Left lung (tissue), 4 donors: ENCODE measurements at regions not wholly inside any gene's neighbourhood (a gene's known extent, or its start where the extent isn't known, plus 50 kb on each side); places are given as distances from the start of the nearest gene placed in this dataset.

ENCODE experiments used
- ATAC-seq: fragments of 200-7000 bp; cut with Tn5 transposase; one replicate; pipeline ENCODE4 v1.9.1; 2020; ENCODE audit warnings: moderate library complexity
- DNase-seq, 4 donors: peaks; one replicate each; pipeline ENCODE4 v3.0.0-alpha.2; 2013 to 2020
- H3K27ac ChIP-seq, 2 donors: fragments of 200-600 bp; sonication (generic) in 1 of 2; one replicate each; pipeline versions ENCODE4 v1.5.0 to v1.8.0; 2020 to 2021
- H3K27me3 ChIP-seq, 2 donors: fragments of 200-600 bp; sonication (generic) in 1 of 2; one replicate each; pipeline versions ENCODE4 v1.5.0 to v1.8.0; 2020 to 2021
- H3K36me3 ChIP-seq, 2 donors: fragments of 200-600 bp; sonication (generic) in 1 of 2; one replicate each; pipeline versions ENCODE4 v1.5.0 to v1.8.0; 2020 to 2021
- H3K4me1 ChIP-seq, 2 donors: fragments of 200-600 bp; one replicate each; pipeline ENCODE4 v1.8.0; 2021
- H3K4me3 ChIP-seq, 2 donors: fragments of 200-600 bp; sonication (generic) in 1 of 2; one replicate each; pipeline versions ENCODE4 v1.5.0 to v1.8.0; 2020 to 2021; ENCODE audit warnings: mild to moderate bottlenecking in 1 of 2
- H3K9me3 ChIP-seq, 2 donors: fragments of 200-600 bp; sonication (generic) in 1 of 2; one replicate each; pipeline versions ENCODE4 v1.5.0 to v1.8.0; 2020 to 2021
- intact Hi-C, 2 donors: fragments of 100-400 bp; cut with DNase I; formaldehyde crosslinking; loops; one replicate each; pipeline versions ENCODE4 v1.11.2 to v1.14.2; 2022
- TF ChIP-seq, protein P1 (sequence below), 2 donors: fragments of 200-600 bp; sonication (generic) in 1 of 2; IDR thresholded peaks; one replicate each; pipeline versions ENCODE4 v1.5.0 to v1.8.0; 2021; ENCODE audit warnings: antibody characterized with exemption in 2 of 2
- donor health status: DM: no; HTN: yes; CAD: no.
- donor health status: DM: no; HTN: no; CAD: no.

DNA sequence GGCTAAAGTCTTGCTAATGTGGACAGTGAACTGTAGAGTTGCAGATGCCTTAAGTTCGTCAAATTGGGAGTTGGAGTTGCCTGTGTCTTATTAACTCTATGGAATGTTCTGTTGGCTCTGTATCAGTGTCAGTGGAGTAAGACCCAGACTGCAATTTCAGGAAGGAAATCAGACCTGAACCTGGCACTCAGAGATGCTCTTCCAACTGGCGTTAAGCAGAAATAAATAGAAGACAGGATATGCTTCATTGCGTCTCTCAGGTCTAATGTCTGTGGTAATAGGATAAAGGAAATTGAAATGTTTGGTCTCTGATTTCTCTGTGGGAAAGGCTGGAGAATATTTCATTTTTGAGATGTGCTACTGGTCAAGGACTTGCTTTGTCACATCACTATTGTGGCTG is 846.7 kb upstream of the ID2 start:
- no peak for DNase-seq
- Histone ChIP-seq H3K27ac (no peak overlapping the region), H3K27me3 (no peaks in the 10 kb centered on the region), H3K4me1 (peaks cover 0 to 7% of the 10 kb centered on the region in 2 donors), H3K9me3 (no peaks in the 10 kb centered on the region), H3K4me3 (no peak overlapping the region), H3K36me3 (no peaks in the 10 kb centered on the region)
- intact Hi-C loops = no loop called here
- TF ChIP-seq, protein P1, sequence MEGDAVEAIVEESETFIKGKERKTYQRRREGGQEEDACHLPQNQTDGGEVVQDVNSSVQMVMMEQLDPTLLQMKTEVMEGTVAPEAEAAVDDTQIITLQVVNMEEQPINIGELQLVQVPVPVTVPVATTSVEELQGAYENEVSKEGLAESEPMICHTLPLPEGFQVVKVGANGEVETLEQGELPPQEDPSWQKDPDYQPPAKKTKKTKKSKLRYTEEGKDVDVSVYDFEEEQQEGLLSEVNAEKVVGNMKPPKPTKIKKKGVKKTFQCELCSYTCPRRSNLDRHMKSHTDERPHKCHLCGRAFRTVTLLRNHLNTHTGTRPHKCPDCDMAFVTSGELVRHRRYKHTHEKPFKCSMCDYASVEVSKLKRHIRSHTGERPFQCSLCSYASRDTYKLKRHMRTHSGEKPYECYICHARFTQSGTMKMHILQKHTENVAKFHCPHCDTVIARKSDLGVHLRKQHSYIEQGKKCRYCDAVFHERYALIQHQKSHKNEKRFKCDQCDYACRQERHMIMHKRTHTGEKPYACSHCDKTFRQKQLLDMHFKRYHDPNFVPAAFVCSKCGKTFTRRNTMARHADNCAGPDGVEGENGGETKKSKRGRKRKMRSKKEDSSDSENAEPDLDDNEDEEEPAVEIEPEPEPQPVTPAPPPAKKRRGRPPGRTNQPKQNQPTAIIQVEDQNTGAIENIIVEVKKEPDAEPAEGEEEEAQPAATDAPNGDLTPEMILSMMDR (IDR thresholded peaks at IDR 0.05) = no peak
- ATAC-seq = no peak

DNA sequence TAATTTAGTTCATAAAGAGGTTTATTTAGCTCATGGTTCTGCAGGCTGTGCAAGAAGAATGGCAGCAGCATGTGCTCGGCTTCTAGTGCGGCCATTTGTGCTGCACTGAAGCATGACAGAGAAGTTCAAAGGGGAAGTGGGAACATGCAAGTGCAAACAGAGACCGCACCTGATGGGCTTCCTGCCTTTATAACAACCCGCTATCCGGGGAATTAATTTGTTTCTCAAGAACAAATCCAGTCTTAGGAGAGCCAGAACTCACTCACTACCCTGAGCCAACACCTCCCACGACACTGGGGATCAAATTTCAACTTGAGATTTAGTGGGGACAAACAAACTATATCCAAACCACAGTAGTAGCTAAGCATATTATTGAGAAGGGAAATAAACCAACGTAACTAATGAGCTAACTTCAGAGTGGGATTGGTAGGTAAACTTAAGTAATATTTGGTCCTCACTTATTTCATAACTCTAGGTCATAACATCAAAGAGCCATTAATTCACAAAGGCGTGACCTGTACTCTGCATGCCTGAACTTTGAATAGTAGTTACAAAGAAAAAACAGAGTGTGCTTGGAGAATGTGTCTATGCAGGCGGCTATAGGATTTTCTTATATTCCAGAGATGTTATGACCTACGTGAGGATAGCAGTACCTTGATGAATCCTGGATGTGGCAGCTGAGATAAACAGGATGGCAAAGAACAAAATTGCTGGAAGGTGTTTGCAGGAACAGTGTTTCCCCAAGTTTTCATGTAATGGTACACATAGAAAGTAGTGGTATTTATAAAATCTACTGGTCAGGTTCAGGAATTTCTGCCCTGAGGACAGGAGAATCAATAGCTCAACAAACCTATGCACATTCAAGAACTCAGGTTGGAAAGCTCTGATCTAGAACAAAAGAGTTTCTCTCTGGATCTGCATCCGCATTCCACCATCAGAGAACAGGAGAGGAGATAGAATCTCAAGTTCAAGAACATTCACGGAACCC is 845.9 kb upstream of the ID2 start:
- TF ChIP-seq, protein P1 (IDR thresholded peaks at IDR 0.05) = no peak
- no peaks in the 10 kb centered on the region for H3K9me3 ChIP-seq
- H3K27ac ChIP-seq = no peak overlapping the region
- DNase-seq (peak in 1 of 4 donors; percentile 39), ATAC-seq (peak; percentile 89)
- H3K36me3 ChIP-seq = no peaks in the 10 kb centered on the region
- H3K27me3 ChIP-seq = no peaks in the 10 kb centered on the region
- intact Hi-C loops = no loop called here
- no peak overlapping the region for H3K4me3 ChIP-seq
- peaks cover 0 to 7% of the 10 kb centered on the region in 2 donors for H3K4me1 ChIP-seq

DNA sequence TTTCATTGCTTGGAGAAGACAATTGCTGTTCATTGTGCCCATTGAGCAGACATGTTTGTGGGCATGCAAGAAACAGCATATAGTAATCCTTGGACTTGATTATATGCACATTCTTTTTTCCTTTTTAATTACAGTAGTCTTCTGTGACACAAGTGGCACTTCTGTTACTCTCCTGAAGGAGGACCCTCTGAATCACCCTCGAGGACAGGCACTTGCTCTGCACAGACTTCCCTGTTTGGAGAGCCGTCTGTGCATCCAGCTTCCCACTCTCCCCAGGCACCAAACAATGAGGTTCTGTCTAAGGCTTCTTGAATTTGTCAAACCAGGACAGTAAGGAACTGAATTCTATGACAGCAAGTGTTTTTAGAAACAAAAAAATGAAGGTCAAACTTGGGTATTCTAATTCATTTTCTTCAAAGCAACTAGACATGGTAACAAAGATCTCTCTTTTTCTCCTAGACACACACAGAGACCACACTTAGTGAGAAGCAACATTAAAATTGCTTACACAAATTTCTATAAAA is 844.6 kb upstream of the ID2 start:
- no peak for DNase-seq
- Histone ChIP-seq H3K27me3 (no peaks in the 10 kb centered on the region), H3K36me3 (no peaks in the 10 kb centered on the region), H3K9me3 (no peaks in the 10 kb centered on the region), H3K4me1 (peaks cover 0 to 7% of the 10 kb centered on the region in 2 donors), H3K4me3 (no peak overlapping the region), H3K27ac (no peak overlapping the region)
- ATAC-seq = peak; percentile 56
- TF ChIP-seq, protein P1 (IDR thresholded peaks at IDR 0.05) = no peak
- intact Hi-C loops = no loop called here

DNA sequence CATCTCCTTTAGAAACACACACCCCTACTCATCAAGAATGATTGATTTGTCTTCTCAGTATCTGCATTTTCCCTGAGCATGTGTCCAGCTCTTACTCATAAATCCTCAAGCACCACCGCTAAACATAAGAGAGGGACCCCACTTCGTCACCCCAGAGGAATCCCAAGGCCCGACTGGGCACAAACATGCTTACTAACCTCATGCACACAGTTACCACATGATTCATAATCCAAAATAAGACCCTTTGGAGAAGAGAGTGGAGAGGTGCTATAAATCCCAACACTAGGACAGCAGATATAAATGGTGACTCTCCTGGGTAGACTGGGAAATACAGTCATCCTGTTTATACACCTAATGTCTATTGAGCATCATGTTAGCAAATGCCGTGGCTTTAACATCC is 843.2 kb upstream of the ID2 start:
- Histone ChIP-seq H3K36me3 (no peaks in the 10 kb centered on the region), H3K27ac (no peak overlapping the region), H3K27me3 (no peaks in the 10 kb centered on the region), H3K9me3 (no peaks in the 10 kb centered on the region), H3K4me3 (no peak overlapping the region), H3K4me1 (peaks cover 0 to 7% of the 10 kb centered on the region in 2 donors)
- intact Hi-C loops = no loop called here
- TF ChIP-seq, protein P1 (IDR thresholded peaks at IDR 0.05) = no peak
- DNase-seq (no peak), ATAC-seq (no peak)

DNA sequence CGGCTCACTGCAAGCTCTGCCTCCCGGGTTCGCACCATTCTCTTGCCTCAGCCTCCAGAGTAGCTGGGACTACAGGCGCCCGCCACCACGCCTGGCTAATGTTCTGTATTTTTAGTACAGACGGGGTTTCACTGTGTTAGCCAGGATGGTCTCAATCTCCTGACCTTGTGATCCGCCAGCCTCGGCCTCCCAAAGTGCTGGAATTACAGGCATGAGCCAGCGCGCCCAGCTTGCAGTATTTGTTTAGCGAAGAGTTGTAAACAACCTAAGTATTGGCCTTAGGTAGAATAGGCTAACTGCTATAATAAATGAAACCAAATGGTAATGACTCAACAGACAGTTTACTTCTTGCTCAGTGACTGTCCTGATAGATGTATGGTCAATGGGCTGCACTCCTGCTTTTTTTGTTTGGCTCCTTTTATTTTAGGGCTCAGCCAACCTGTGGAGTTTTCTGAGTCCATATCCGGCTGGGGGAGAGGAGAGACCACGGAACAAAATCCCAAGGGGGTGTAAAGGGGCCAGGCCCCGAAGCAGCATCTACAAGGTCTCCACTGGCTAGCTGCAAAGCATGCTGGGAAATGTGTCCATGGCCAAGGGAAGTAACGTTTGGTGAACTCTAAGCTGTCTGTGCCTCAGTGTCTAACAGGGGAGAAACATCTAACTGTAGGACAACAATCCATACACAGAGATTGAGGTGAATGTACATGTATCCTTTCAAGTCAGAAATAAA is 841.0 kb upstream of the ID2 start:
- ATAC-seq (no peak), DNase-seq (no peak)
- TF ChIP-seq, protein P1 (IDR thresholded peaks at IDR 0.05) = no peak
- Histone ChIP-seq H3K4me3 (no peak overlapping the region), H3K9me3 (no peaks in the 10 kb centered on the region), H3K27ac (no peak overlapping the region), H3K4me1 (no peaks in the 10 kb centered on the region), H3K36me3 (no peaks in the 10 kb centered on the region), H3K27me3 (no peaks in the 10 kb centered on the region)
- intact Hi-C loops = no loop called here
